HG02571 (cell line): ENCODE measurements at regions not wholly inside any gene's neighbourhood (a gene's known extent, or its start where the extent isn't known, plus 50 kb on each side); places are given as distances from the start of the nearest gene placed in this dataset.
"Not testable (repeated sequence)": the region's sequence is repeated elsewhere in the genome, so short reads cannot be mapped to it uniquely, and the experiment has no call there.

Source experiments
- ATAC-seq: cut with Tn5 transposase; IDR thresholded peaks from one replicate; pipeline ENCODE4 v1.9.1; 2021; ENCODE audit warnings: mild to moderate bottlenecking, moderate library complexity; ENCODE audit not compliant: unreplicated experiment

GRCh38 chr16:51984395-51984794 lies 562.5 kb downstream of the TOX3 start:
- no peak for ATAC-seq

GRCh38 chr16:51982715-51983680 lies 563.9 kb downstream of the TOX3 start:
- ATAC-seq = no peak

GRCh38 chr16:51981725-51982124 lies 565.2 kb downstream of the TOX3 start:
- no peak for ATAC-seq

- ATAC-seq = not testable (repeated sequence)
These were observed 569.4 kb downstream of the TOX3 start for GRCh38 chr16:51977506-51977905.

GRCh38 chr16:51971184-51971583 lies 575.8 kb downstream of the TOX3 start:
- no peak for ATAC-seq

- ATAC-seq = no peak
These were observed 578.2 kb downstream of the TOX3 start for GRCh38 chr16:51968749-51969148.

GRCh38 chr16:51967646-51968045 lies 579.3 kb downstream of the TOX3 start:
- no peak for ATAC-seq

GRCh38 chr16:51960931-51961330 lies 586.0 kb downstream of the TOX3 start:
- no peak for ATAC-seq

- no peak for ATAC-seq
These were observed 593.5 kb downstream of the TOX3 start for GRCh38 chr16:51953286-51953985.

- ATAC-seq = no peak
These were observed 594.4 kb downstream of the TOX3 start for GRCh38 chr16:51952500-51952899.

- ATAC-seq = no peak
These were observed 595.2 kb downstream of the TOX3 start for GRCh38 chr16:51951668-51952298.

GRCh38 chr16:51950118-51950780 lies 596.7 kb downstream of the TOX3 start:
- no peak for ATAC-seq

- no peak for ATAC-seq
These were observed 597.7 kb downstream of the TOX3 start for GRCh38 chr16:51949282-51949681.

GRCh38 chr16:51941412-51941811 lies 605.5 kb downstream of the TOX3 start:
- no peak for ATAC-seq

- no peak for ATAC-seq
These were observed 606.8 kb downstream of the TOX3 start for GRCh38 chr16:51940183-51940582.

- no peak for ATAC-seq
These were observed 607.5 kb downstream of the TOX3 start for GRCh38 chr16:51939378-51939871.

- ATAC-seq = no peak
These were observed 608.1 kb downstream of the TOX3 start for GRCh38 chr16:51938861-51939260.

GRCh38 chr16:51937771-51938170 lies 609.2 kb downstream of the TOX3 start:
- ATAC-seq = no peak

GRCh38 chr16:51936846-51937245 lies 610.1 kb downstream of the TOX3 start:
- ATAC-seq = no peak

GRCh38 chr16:51932317-51932716 lies 614.6 kb downstream of the TOX3 start:
- ATAC-seq = no peak

GRCh38 chr16:51931653-51932052 lies 615.3 kb downstream of the TOX3 start:
- no peak for ATAC-seq
